ENCODE measurements at regions not wholly inside any gene's neighbourhood (a gene's known extent, or its start where the extent isn't known, plus 50 kb on each side); places are given as distances from the start of the nearest gene placed in this dataset.

- no peaks in the 10 kb centered on the region for H3K36me3 Mint-ChIP-seq (ENCODE audit: unreplicated experiment)
- H3K27me3 Mint-ChIP-seq (ENCODE audit: unreplicated experiment) = no peaks in the 10 kb centered on the region
- TF ChIP-seq CTCF (IDR thresholded peaks at IDR 0.05) = no peak
- no peaks in the 10 kb centered on the region for H3K4me1 Mint-ChIP-seq (ENCODE audit: unreplicated experiment)
- no peaks in the 10 kb centered on the region for H3K9me3 Mint-ChIP-seq (ENCODE audit: unreplicated experiment)
- H3K27ac Mint-ChIP-seq (ENCODE audit: unreplicated experiment) = no peak overlapping the region
- DNase-seq (ENCODE audit: extremely low spot score, unreplicated experiment) = no peak
- no peak overlapping the region for H3K4me3 Mint-ChIP-seq (ENCODE audit: unreplicated experiment)
Observed at GRCh38 chr6:15113587-15113986, 132.3 kb upstream of the JARID2 start.

- TF ChIP-seq CTCF (IDR thresholded peaks at IDR 0.05) = no peak
- H3K27me3 Mint-ChIP-seq (ENCODE audit: unreplicated experiment) = no peaks in the 10 kb centered on the region
- H3K9me3 Mint-ChIP-seq (ENCODE audit: unreplicated experiment) = no peaks in the 10 kb centered on the region
- no peak overlapping the region for H3K4me3 Mint-ChIP-seq (ENCODE audit: unreplicated experiment)
- H3K27ac Mint-ChIP-seq (ENCODE audit: unreplicated experiment) = no peak overlapping the region
- no peak for DNase-seq (ENCODE audit: extremely low spot score, unreplicated experiment)
- no peaks in the 10 kb centered on the region for H3K36me3 Mint-ChIP-seq (ENCODE audit: unreplicated experiment)
- H3K4me1 Mint-ChIP-seq (ENCODE audit: unreplicated experiment) = no peaks in the 10 kb centered on the region
Observed at GRCh38 chr6:15114061-15114460, 131.8 kb upstream of the JARID2 start.

- Mint-ChIP-seq H3K27ac (ENCODE audit: unreplicated experiment) (no peak overlapping the region), H3K36me3 (ENCODE audit: unreplicated experiment) (no peaks in the 10 kb centered on the region), H3K9me3 (ENCODE audit: unreplicated experiment) (no peaks in the 10 kb centered on the region), H3K4me3 (ENCODE audit: unreplicated experiment) (no peak overlapping the region), H3K4me1 (ENCODE audit: unreplicated experiment) (no peaks in the 10 kb centered on the region), H3K27me3 (ENCODE audit: unreplicated experiment) (no peaks in the 10 kb centered on the region)
- DNase-seq (ENCODE audit: extremely low spot score, unreplicated experiment) = no peak
- no peak for TF ChIP-seq CTCF (IDR thresholded peaks at IDR 0.05)
Observed at GRCh38 chr6:15116889-15117288, 129.0 kb upstream of the JARID2 start.

GRCh38 chr6:15121443-15121842, 124.4 kb upstream of the JARID2 start:
- no peaks in the 10 kb centered on the region for H3K4me1 Mint-ChIP-seq (ENCODE audit: unreplicated experiment)
- H3K27ac Mint-ChIP-seq (ENCODE audit: unreplicated experiment) = no peak overlapping the region
- H3K36me3 Mint-ChIP-seq (ENCODE audit: unreplicated experiment) = no peaks in the 10 kb centered on the region
- no peaks in the 10 kb centered on the region for H3K9me3 Mint-ChIP-seq (ENCODE audit: unreplicated experiment)
- no peak for TF ChIP-seq CTCF (IDR thresholded peaks at IDR 0.05)
- H3K4me3 Mint-ChIP-seq (ENCODE audit: unreplicated experiment) = no peak overlapping the region
- DNase-seq (ENCODE audit: extremely low spot score, unreplicated experiment) = no peak
- H3K27me3 Mint-ChIP-seq (ENCODE audit: unreplicated experiment) = no peaks in the 10 kb centered on the region

- H3K36me3 Mint-ChIP-seq (ENCODE audit: unreplicated experiment) = no peaks in the 10 kb centered on the region
- TF ChIP-seq CTCF (IDR thresholded peaks at IDR 0.05) = no peak
- no peaks in the 10 kb centered on the region for H3K9me3 Mint-ChIP-seq (ENCODE audit: unreplicated experiment)
- no peak for DNase-seq (ENCODE audit: extremely low spot score, unreplicated experiment)
- H3K27me3 Mint-ChIP-seq (ENCODE audit: unreplicated experiment) = no peaks in the 10 kb centered on the region
- H3K4me1 Mint-ChIP-seq (ENCODE audit: unreplicated experiment) = no peaks in the 10 kb centered on the region
- no peak overlapping the region for H3K4me3 Mint-ChIP-seq (ENCODE audit: unreplicated experiment)
- H3K27ac Mint-ChIP-seq (ENCODE audit: unreplicated experiment) = no peak overlapping the region
Observed at GRCh38 chr6:15121977-15122550, 123.8 kb upstream of the JARID2 start.

All from osteocyte (in vitro differentiated cells).